ENCODE measurements at regions not wholly inside any gene's neighbourhood (a gene's known extent, or its start where the extent isn't known, plus 50 kb on each side); places are given as distances from the start of the nearest gene placed in this dataset.

- in situ Hi-C loops (cut with MboI), result no loop called here
- WGBS (ENCODE audit: insufficient coverage, insufficient replicate concordance, low lambda C conversion rate, missing lambda C conversion rate), result 10% methylated on average over 2 of the region's 2 CpGs
- RAD21 ChIA-PET (ENCODE audit: unreplicated experiment), result no interaction called here
Observed at GRCh38 chr1:104476126-104476525, 726.4 kb downstream of the AMY1C start.

More at GRCh38 chr1:104476126-104476525, 726.4 kb downstream of the AMY1C start:
- no peaks in the 10 kb centered on the region for H3K4me1 ChIP-seq (ENCODE audit: control insufficient read depth, insufficient read depth, low read length)
- H3K36me3 ChIP-seq (ENCODE audit: control insufficient read depth in 2 of 2, insufficient read depth in 2 of 2, low read length in 1 of 2), result no peaks in the 10 kb centered on the region
- H4K20me1 ChIP-seq (ENCODE audit: control insufficient read depth, insufficient read depth), result no peaks in the 10 kb centered on the region
- no peaks in the 10 kb centered on the region for H3K9me3 ChIP-seq (replicated peaks; ENCODE audit: control insufficient read depth, insufficient read depth, low read length)
- TF ChIP-seq SMC3 (IDR thresholded peaks at IDR 0.05; ENCODE audit: borderline replicate concordance, low read length) (no peak), MTA3 (IDR thresholded peaks at IDR 0.05; ENCODE audit: borderline replicate concordance, low read length) (no peak), BRCA1 (IDR thresholded peaks at IDR 0.05; ENCODE audit: low read depth, low read length) (no peak), BCLAF1 (IDR thresholded peaks at IDR 0.05) (no peak), ZNF274 (IDR thresholded peaks at IDR 0.05; ENCODE audit: insufficient read depth, insufficient read length) (no peak), SREBF1 (IDR thresholded peaks at IDR 0.05; ENCODE audit: low read length) (no peak), PAX8 (IDR thresholded peaks at IDR 0.05) (no peak), ZSCAN29 (IDR thresholded peaks at IDR 0.05) (no peak), PML (IDR thresholded peaks at IDR 0.05; ENCODE audit: low read length) (no peak), HDAC6 (IDR thresholded peaks at IDR 0.05; ENCODE audit: unreplicated experiment) (no peak)
- intact Hi-C loops (cut with micrococcal nuclease; ENCODE audit: unreplicated experiment), result no loop called here
- no peak for DNase-seq (ENCODE audit: low read depth, low spot score)
- H3K9ac ChIP-seq (ENCODE audit: control insufficient read depth, insufficient read depth, low read length), result no peak overlapping the region
- ATAC-seq, result no peak
- ChIA-PET POLR2A (no interaction called here), CTCF (no interaction called here), SMC1A (ENCODE audit: uncharacterized antibody, unreplicated experiment) (no interaction called here)
- H3K4me3 ChIP-seq, result no peak overlapping the region
- no peaks in the 10 kb centered on the region for H3K27me3 ChIP-seq (replicated peaks in 1 of 2; ENCODE audit: control insufficient read depth in 2 of 2, insufficient read depth in 2 of 2, low read length in 1 of 2)
- no peak overlapping the region for H2AFZ ChIP-seq (ENCODE audit: control insufficient read depth, low read depth, low read length)
- no peak overlapping the region for H3K4me2 ChIP-seq (ENCODE audit: control insufficient read depth, insufficient read depth)
- no TSS peak for BruUV-seq (replicated peaks)
- no peaks in the 10 kb centered on the region for H3K79me2 ChIP-seq (ENCODE audit: control insufficient read depth, insufficient read depth, low read length)
- no peak overlapping the region for H3K27ac ChIP-seq (ENCODE audit: control insufficient read depth, insufficient read depth)
- no peak for FAIRE-seq

Measured in GM12878 (cell line).